ENCODE measurements at regions not wholly inside any gene's neighbourhood (a gene's known extent, or its start where the extent isn't known, plus 50 kb on each side); places are given as distances from the start of the nearest gene placed in this dataset.
A peak's percentile ranks its signal among the peaks of the same experiment; 100 is the strongest.

DNA sequence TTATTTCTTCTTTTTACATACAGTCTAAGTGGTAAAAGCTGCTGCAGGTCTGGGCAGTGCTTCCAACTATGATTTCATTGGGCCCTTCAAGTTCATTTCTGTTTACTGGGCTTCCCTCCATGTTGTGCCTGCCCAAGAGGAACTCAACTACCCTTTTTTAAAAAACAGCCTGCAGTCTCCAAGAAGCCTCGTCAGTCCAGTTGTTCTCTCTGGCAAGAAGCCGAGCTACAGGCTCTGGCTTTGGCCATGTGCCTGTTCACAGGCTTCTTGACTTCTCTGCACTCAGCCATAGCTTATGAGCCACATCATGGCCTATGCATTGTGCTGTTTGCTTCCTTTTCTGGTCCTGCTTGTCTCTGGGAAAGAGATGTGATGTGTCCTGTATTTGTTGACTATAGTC lies 119.7 kb upstream of the PJA2 start:
- DNase-seq, result no peak

GRCh38 chr5:109524555-109524954 lies 114.8 kb upstream of the PJA2 start:
- DNase-seq, result no peak

DNA sequence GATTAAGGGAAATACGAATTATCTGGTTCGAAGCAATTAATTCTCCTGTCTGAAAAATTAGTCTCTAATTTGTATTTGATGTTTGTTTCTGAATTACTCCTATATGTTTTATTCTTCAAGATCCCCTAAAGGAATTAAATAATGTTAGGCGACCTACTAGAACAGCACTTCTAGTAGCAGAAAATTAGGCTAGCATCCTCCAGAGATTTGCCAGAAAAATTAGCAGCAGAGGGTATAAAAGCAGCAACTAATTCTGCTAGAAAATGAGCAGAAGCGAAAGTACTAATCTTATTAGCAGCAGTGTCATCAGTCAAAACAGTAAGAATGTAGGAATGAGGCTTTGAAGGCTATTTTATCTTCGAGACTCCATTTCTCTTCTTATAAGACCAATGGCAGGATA lies 114.3 kb upstream of the PJA2 start:
- no peak for DNase-seq

DNA sequence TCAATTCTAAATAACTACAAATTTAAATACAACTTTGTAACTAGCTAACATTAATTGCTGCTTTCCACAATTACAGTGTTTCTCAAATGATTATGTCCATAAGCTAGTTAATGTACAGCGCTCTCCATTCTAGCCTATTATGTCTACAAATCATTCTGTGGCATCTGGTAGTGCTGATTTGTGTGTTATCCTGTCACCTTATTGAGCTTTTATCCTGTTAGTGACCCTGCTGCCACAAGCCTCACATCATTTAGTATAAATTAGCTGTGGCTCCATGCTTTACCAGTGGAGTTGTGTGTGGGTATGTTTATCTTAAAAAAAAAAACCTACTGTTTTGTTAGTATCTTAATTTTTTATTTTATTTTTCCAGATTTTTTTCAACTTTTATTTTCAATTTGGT lies 112.6 kb upstream of the PJA2 start:
- DNase-seq, result no peak

DNA sequence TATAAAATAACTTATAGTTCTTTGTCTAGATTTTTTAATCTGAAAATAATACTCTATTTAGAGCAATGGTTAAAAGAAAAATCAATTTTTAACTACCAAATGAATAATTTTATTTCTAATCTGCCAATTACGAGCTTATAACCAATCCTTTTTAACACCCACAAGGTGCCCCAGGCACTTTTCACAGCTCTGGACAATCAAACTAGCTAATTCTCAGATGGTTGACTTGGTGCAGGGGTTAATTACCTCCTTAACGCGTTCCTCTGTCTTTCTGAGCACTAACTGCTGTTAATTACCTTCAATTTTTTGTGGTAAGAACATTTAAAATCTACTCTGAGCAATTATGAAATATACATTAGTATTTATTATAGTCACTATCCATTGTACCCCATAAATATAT lies 109.6 kb upstream of the PJA2 start:
- DNase-seq, result no peak

- DNase-seq, result no peak
Observed at GRCh38 chr5:109516390-109516789, 106.6 kb upstream of the PJA2 start.

DNA sequence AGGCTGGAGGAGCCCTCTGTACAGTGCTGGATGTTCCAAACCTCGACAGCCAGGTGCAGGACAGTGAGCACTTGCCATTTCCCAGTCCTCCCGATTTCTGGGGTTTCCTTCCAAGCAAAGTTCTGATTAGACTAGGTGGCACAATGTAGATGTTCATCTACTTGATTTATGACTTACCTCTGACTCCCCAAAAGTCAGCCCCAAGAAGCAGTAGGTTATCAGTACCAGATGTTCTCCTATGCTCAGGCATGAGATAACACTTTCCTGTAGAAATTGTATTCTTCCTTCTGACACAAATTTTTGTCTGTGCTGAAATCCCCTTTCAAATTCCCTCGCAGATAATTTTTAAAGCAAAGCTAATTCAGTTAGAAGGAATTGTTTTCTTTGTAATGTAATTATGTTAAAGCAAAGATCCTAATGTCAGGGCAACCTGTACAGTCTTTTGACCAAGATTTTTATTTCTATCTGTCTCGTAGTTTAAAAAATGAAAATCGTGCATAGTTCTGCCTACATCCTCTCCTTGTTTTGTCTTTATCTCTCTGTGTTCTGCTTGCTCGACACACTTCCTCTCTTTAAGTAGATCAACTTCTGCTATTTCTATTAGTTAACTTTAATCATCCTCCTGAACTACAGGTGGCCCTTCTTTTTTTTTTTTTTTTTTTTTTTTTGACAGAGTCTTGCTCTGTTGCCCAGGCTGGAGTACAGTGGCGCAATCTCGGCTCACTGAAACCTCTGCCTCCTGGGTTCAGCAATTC lies 102.4 kb upstream of the PJA2 start:
- DNase-seq, result no peak

- DNase-seq, result no peak
Observed at GRCh38 chr5:109506556-109506955, 96.8 kb upstream of the PJA2 start.

GRCh38 chr5:109496112-109496511 lies 86.3 kb upstream of the PJA2 start:
- no peak for DNase-seq

DNA sequence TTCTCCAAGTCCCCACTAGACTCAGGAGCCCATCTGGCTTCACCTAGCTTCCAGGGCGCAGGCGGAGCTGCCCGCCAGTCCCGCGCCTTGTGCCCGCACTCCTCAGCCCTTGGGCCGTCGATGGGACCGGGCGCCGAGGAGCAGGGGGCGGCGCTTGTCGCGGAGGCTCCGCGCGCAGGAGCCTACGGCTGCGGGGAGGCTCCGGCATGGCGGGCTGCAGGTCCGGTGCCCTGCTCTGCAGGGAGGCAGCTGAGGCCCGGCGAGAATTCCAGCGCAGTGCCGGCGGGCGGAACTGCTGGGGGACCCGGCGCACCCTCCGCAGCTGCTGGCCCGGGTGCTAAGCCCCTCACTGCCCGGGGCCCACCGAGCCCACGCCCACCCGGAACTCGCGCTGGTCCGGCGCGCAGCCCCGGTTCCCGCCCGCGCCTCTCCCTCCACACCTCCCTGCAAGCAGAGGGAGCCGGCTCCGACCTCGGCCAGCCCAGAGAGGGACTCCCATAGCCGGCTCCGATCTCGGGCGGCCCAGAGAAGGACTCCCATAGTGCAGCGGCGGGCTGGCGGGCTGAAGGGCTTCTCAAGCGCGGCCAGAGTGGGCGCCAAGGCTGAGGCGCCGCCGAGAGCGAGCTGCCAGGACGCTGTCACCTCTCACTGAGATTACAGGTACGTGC lies 78.1 kb upstream of the PJA2 start:
- no peak for DNase-seq

DNA sequence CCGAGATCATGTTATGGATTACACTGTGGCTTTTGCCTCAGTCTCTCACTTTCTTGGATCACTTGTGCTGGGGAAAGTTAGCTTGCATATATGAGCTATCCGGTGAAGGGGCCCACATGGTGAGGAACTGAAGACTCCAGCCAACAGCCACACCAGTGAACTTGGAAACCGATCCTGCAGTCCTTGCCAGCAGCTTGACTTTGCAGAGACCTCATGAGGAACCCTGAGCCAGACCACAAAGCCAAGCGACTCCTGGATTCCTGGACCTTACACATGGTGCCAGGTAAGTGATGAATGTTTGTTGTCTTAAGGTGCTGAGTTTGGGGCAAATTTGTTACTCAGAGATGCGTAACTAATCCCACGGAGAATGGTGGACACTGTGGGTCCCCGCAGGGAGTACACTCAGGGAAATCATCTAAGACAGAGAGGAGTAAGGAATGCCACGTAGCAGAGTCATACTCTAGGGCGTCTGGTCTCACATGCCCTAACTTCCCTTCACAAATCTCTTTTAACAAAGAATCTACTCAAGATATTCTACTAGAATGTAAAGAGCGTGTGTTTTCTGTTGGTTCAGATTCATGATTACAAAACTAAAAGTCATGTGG lies 76.5 kb upstream of the PJA2 start:
- DNase-seq, result no peak

- peak; percentile 81 for DNase-seq
Observed at GRCh38 chr5:109485030-109485429, 75.3 kb upstream of the PJA2 start.

GRCh38 chr5:109484597-109484996 lies 74.8 kb upstream of the PJA2 start:
- DNase-seq, result no peak

GRCh38 chr5:109483395-109483971 lies 73.7 kb upstream of the PJA2 start:
- DNase-seq, result no peak

DNA sequence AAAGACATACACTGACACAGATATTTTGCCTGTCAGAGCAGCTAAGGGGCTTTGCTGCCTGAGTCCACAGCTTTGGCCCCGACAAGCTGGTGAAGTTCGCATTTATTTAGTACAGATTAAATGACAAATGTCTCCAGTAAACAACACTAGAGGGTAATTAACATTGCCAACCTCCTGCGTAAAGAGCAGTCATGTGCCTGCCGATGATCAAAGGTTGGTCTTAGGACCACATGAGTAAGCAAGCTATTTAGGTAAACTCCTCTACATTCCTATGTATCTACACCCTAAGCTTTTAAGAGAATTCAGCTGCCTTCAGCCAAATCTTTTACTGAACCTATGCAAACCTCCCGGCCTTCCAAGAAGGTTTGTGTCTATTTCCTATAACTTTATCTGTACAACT lies 73.0 kb upstream of the PJA2 start:
- DNase-seq, result no peak

- DNase-seq, result peak; percentile 8
Observed at GRCh38 chr5:109479260-109479860, 69.6 kb upstream of the PJA2 start.

GRCh38 chr5:109478830-109479229 lies 69.1 kb upstream of the PJA2 start:
- DNase-seq, result no peak

DNA sequence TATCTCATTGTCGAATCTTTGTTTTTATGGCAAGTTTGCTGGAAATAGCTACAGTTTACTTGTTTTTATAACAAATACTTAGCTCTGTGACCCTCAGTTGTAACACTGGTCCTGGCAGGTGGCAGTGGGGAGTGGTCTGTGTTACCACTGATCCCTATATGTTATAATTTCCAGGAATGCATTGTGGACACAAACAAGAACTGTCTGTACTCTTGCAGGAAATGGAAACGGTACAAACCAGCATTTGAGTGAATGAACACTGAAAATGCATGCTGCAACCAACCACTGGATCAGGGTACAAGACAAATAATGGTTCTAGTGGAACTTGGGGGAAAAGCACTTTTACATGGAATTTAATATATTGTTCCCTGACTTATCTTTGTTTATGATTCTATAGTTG lies 66.5 kb upstream of the PJA2 start:
- DNase-seq, result no peak

GRCh38 chr5:109469896-109470662 lies 60.3 kb upstream of the PJA2 start:
- DNase-seq, result no peak

DNA sequence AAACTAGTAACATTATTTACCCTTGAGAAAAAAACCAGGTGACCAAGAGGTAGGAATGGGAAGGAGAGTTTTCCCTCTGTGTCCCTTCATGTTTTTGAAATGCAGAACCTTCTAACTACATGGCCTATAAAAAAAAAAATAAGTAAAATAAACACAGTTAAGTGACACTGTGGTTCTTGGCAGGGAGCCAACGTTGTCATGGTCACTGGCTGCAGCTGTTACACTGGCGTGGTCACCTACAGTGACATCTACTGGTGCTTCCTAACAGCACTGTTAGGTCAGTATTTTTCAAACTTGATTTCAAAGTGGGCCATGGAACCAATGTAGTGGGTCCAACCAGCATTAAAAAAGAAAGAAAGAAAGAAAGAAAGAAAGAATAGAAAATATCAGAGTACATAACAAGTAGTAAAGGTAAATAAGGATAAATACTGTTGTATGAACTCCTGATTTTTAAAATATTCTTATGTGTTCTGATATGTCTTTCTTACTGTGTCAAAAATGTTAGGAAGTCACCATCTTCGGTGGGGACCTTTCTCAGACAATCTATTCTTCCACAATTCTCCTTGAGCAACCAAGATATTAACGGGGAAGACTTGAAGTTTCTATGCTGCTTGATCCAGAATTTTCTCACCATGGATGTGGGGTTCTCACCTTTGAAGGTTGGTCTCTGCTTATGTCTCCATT lies 59.1 kb upstream of the PJA2 start:
- DNase-seq, result peak; percentile 83

DNA sequence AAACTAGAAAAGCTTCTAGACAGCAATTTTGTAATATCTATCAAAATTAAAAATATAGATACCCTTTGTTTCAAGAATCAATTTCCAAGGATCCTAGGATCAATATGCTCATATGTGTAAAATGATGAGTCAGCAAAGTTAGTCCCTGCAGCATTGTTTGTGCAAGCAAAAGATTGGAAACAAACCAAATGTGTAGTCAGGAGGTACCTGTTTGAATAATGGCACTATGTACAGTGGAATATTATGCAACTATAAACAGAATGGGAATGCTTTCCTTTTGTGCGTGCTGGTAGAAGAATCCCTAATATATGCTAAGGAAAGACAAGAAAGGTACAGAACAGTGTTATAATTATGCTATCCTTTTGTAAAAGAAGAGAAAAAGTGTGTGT lies 58.5 kb upstream of the PJA2 start:
- no peak for DNase-seq

GRCh38 chr5:109467058-109467457 lies 57.3 kb upstream of the PJA2 start:
- DNase-seq, result no peak
